Vagina (tissue), 2 donors: ENCODE measurements at regions not wholly inside any gene's neighbourhood (a gene's known extent, or its start where the extent isn't known, plus 50 kb on each side); places are given as distances from the start of the nearest gene placed in this dataset.

Source experiments
- DNase-seq, 2 donors: peaks; one replicate each; pipeline ENCODE4 v3.0.0-alpha.2; 2017; ENCODE audit errors: extremely low spot score in 2 of 2
- H3K27ac ChIP-seq: fragments of 200-600 bp; sonication (generic); one replicate; pipeline ENCODE4 v1.5.1; 2019
- H3K27me3 ChIP-seq: fragments of 200-600 bp; sonication (generic); one replicate; pipeline ENCODE4 v1.5.1; 2019
- H3K36me3 ChIP-seq, 2 donors: fragments of 200-600 bp; sonication (generic); one replicate each; pipeline ENCODE4 v1.5.1; 2017 to 2019
- H3K4me1 ChIP-seq: fragments of 200-600 bp; sonication (generic); one replicate; pipeline ENCODE4 v1.5.1; 2019
- H3K4me3 ChIP-seq, 2 donors: fragments of 200-600 bp; sonication (generic); 1 replicate in 1 of 2; 2 replicates in 1 of 2; pipeline ENCODE4 v1.5.1; 2016 to 2019
- H3K9me3 ChIP-seq: fragments of 200-600 bp; sonication (generic); one replicate; pipeline ENCODE4 v1.5.1; 2019
- CTCF ChIP-seq, 3 experiments: fragments of 450-650 bp in 2 of 3; fragments of 200-600 bp in 1 of 3; sonication (generic) in 1 of 3; IDR thresholded peaks; one replicate each; pipeline ENCODE4 v1.5.1; 2017 to 2019; ENCODE audit warnings: antibody characterized with exemption in 3 of 3, mild to moderate bottlenecking in 2 of 3, moderate library complexity in 2 of 3
- POLR2A ChIP-seq, 2 donors: fragments of 450-650 bp; IDR thresholded peaks; one replicate each; pipeline ENCODE4 v1.6.1; 2017; ENCODE audit warnings: antibody characterized with exemption in 2 of 2, mild to moderate bottlenecking in 2 of 2, moderate library complexity in 2 of 2
- POLR2AphosphoS5 ChIP-seq, 2 donors: sonication (generic); formaldehyde crosslinking; IDR thresholded peaks; one replicate each; pipeline ENCODE4 v1.9.0; 2017; ENCODE audit warnings: antibody characterized with exemption in 2 of 2, mild to moderate bottlenecking in 2 of 2, low read depth in 1 of 2; ENCODE audit not compliant: insufficient read depth in 1 of 2
- intact Hi-C: fragments of 100-400 bp; cut with DNase I; formaldehyde crosslinking; loops from one replicate; pipeline ENCODE4 v1.15.1; 2023

DNA sequence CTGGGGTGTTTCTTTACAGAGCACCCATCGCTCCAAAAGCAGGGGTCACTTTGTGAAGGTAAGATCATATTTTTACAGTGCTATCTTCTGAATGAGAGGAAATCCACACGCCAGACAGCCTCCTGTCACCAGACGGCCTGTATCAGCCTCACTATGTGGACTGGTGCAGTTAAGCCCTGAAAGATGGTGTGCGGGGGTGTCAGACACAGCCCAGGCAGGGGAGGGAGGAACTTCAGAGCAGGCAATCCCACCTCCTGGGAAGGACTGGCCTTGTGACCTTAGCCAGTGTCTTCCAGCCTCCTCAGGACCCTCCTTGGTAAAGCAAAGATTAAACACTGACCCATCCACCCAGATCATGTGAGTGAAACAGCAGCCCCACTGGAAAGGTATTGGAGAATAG is 249.4 kb upstream of the CTAGE1 start:
- no peaks in the 10 kb centered on the region for H3K27me3 ChIP-seq
- peaks cover 7% of the 10 kb centered on the region for H3K9me3 ChIP-seq
- H3K27ac ChIP-seq = no peak overlapping the region
- TF ChIP-seq CTCF (IDR thresholded peaks at IDR 0.05) (no peak), POLR2A (IDR thresholded peaks at IDR 0.05) (no peak), POLR2AphosphoS5 (IDR thresholded peaks at IDR 0.05; ENCODE audit: insufficient read depth in 1 of 2, low read depth in 1 of 2) (no peak)
- H3K4me1 ChIP-seq = no peaks in the 10 kb centered on the region
- intact Hi-C loops = no loop called here
- H3K4me3 ChIP-seq = no peak overlapping the region
- no peaks in the 10 kb centered on the region for H3K36me3 ChIP-seq
- DNase-seq = no peak

GRCh38 chr18:22667616-22668422 is 250.1 kb upstream of the CTAGE1 start:
- Histone ChIP-seq H3K4me3 (no peak overlapping the region), H3K27me3 (no peaks in the 10 kb centered on the region), H3K36me3 (no peaks in the 10 kb centered on the region), H3K27ac (no peak overlapping the region), H3K9me3 (peaks cover 7% of the 10 kb centered on the region), H3K4me1 (no peaks in the 10 kb centered on the region)
- intact Hi-C loops = no loop called here
- DNase-seq = no peak
- TF ChIP-seq POLR2A (IDR thresholded peaks at IDR 0.05) = no peak
- no peak for TF ChIP-seq CTCF (IDR thresholded peaks at IDR 0.05)
- TF ChIP-seq POLR2AphosphoS5 (IDR thresholded peaks at IDR 0.05; ENCODE audit: insufficient read depth in 1 of 2, low read depth in 1 of 2) = no peak

DNA sequence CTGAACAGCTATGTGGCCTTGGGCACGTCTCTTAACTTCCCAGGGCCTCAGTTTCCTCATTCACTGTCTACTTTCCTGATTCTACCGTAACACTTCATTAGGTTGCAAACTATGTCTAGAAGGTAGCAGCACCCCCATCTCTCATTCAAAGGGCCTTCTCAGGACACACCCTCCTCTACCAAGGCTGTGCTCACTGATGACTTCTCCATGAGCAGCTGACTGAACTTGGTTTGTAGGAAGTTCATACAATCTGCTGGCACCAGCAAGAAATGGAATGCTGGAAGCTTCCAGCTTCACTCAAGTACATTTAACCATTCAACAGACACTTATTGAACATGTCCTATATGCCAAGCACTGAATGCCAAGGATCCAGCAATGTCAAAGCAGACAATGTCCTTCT is 250.8 kb upstream of the CTAGE1 start:
- no peak for TF ChIP-seq POLR2AphosphoS5 (IDR thresholded peaks at IDR 0.05; ENCODE audit: insufficient read depth in 1 of 2, low read depth in 1 of 2)
- no peak for TF ChIP-seq CTCF (IDR thresholded peaks at IDR 0.05)
- TF ChIP-seq POLR2A (IDR thresholded peaks at IDR 0.05) = no peak
- Histone ChIP-seq H3K4me3 (no peak overlapping the region), H3K4me1 (no peaks in the 10 kb centered on the region), H3K27me3 (no peaks in the 10 kb centered on the region), H3K9me3 (peaks cover 7% of the 10 kb centered on the region), H3K36me3 (no peaks in the 10 kb centered on the region), H3K27ac (no peak overlapping the region)
- DNase-seq = no peak
- intact Hi-C loops = no loop called here

- H3K36me3 ChIP-seq = no peaks in the 10 kb centered on the region
- TF ChIP-seq CTCF (IDR thresholded peaks at IDR 0.05) (no peak), POLR2A (IDR thresholded peaks at IDR 0.05) (no peak), POLR2AphosphoS5 (IDR thresholded peaks at IDR 0.05; ENCODE audit: insufficient read depth in 1 of 2, low read depth in 1 of 2) (no peak)
- H3K4me3 ChIP-seq = no peak overlapping the region
- no peaks in the 10 kb centered on the region for H3K9me3 ChIP-seq
- no peak overlapping the region for H3K27ac ChIP-seq
- H3K4me1 ChIP-seq = no peaks in the 10 kb centered on the region
- H3K27me3 ChIP-seq = no peaks in the 10 kb centered on the region
- DNase-seq = no peak
- intact Hi-C loops = no loop called here
These were observed 253.2 kb upstream of the CTAGE1 start for GRCh38 chr18:22670914-22671313.

DNA sequence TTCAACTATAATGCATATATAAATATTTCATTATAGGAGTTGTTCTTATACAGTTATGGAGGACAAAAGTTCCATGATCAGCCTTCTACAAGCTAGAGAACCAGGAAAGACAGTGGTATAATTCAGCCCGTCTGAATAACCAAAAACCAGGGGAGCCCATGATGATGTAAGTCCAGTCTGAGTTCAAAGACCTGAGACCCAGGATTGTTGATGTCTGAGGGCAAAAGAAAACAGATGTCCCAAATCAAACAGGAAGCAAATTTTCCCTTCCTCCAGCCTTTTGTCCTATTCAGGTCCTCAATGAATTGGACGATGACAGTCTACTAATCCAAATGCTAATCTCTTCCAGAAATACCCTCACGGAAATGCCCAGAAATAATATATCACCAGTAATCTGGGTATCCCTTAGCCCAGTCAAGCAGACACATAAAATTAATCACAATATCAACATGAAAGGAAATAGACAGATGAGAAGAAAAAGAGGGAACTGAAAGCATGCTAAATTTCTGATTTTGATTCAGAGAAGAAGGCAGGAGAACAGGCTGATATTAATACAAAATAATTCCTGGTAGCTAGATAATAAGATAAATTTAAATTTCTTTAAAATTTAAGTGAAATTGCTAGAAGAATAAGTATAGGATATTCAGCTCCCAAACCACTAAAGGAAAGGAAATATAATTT is 255.6 kb upstream of the CTAGE1 start:
- H3K27ac ChIP-seq = no peak overlapping the region
- no peak for DNase-seq
- H3K36me3 ChIP-seq = no peaks in the 10 kb centered on the region
- no peaks in the 10 kb centered on the region for H3K27me3 ChIP-seq
- no peaks in the 10 kb centered on the region for H3K9me3 ChIP-seq
- H3K4me1 ChIP-seq = no peaks in the 10 kb centered on the region
- intact Hi-C loops = no loop called here
- no peak overlapping the region for H3K4me3 ChIP-seq
- no peak for TF ChIP-seq POLR2AphosphoS5 (IDR thresholded peaks at IDR 0.05; ENCODE audit: insufficient read depth in 1 of 2, low read depth in 1 of 2)
- TF ChIP-seq POLR2A (IDR thresholded peaks at IDR 0.05) = no peak
- no peak for TF ChIP-seq CTCF (IDR thresholded peaks at IDR 0.05)
